Transverse colon (tissue), 4 donors: ENCODE measurements at regions not wholly inside any gene's neighbourhood (a gene's known extent, or its start where the extent isn't known, plus 50 kb on each side); places are given as distances from the start of the nearest gene placed in this dataset.

ENCODE experiments used
- DNase-seq: peaks from one replicate; pipeline ENCODE4 v3.0.0-alpha.2; 2019
- H3K27ac ChIP-seq, 4 donors: fragments of 200-600 bp; sonication (generic); 2 replicates each; pipeline ENCODE4 v1.5.1; 2016 to 2018; ENCODE audit warnings: inconsistent platforms in 4 of 4
- H3K27me3 ChIP-seq: fragments of 200-600 bp; sonication (generic); 2 replicates; pipeline ENCODE4 v1.5.1; 2017; ENCODE audit warnings: inconsistent platforms
- H3K36me3 ChIP-seq, 4 donors: fragments of 200-600 bp; sonication (generic); 2 replicates each; pipeline ENCODE4 v1.5.1; 2017 to 2019; ENCODE audit warnings: inconsistent platforms in 4 of 4
- H3K4me1 ChIP-seq, 4 donors: fragments of 200-600 bp; sonication (generic); 2 replicates each; pipeline ENCODE4 v1.5.1; 2017 to 2020; ENCODE audit warnings: inconsistent platforms in 4 of 4
- H3K4me3 ChIP-seq, 4 donors: fragments of 200-600 bp; sonication (generic); 1 replicate in 1 of 4; 2 replicates in 3 of 4; pipeline versions ENCODE4 v1.5.1 to v1.6.1; 2017 to 2019; ENCODE audit warnings: inconsistent platforms in 4 of 4
- H3K9me3 ChIP-seq, 2 donors: fragments of 200-600 bp; sonication (generic); 2 replicates each; pipeline ENCODE4 v1.5.1; 2017 to 2019; ENCODE audit warnings: inconsistent platforms in 2 of 2
- CTCF ChIP-seq, 5 experiments: fragments of 200-600 bp in 3 of 5; fragments of 450-650 bp in 2 of 5; sonication (generic) in 3 of 5; IDR thresholded peaks; 1 replicate in 2 of 5; 2 replicates in 3 of 5; pipeline ENCODE4 v1.5.1; 2016 to 2017; ENCODE audit warnings: antibody characterized with exemption in 5 of 5, inconsistent platforms in 3 of 5, mild to moderate bottlenecking in 2 of 5, moderate library complexity in 1 of 5
- EP300 ChIP-seq: sonication (generic); formaldehyde crosslinking; IDR thresholded peaks from one replicate; pipeline ENCODE4 v1.6.1; 2017; ENCODE audit warnings: antibody characterized with exemption, low read depth
- POLR2A ChIP-seq: fragments of 450-650 bp; IDR thresholded peaks from one replicate; pipeline ENCODE4 v1.6.1; 2016; ENCODE audit warnings: antibody characterized with exemption, mild to moderate bottlenecking, moderate library complexity
- POLR2AphosphoS5 ChIP-seq, 3 donors: sonication (generic); formaldehyde crosslinking; IDR thresholded peaks; one replicate each; pipeline ENCODE4 v1.6.1; 2016; ENCODE audit warnings: antibody characterized with exemption in 3 of 3
- whole genome bisulfite sequencing, 2 donors: methylation state at CpG; one replicate each; pipeline ENCODE4 v1.1.5; 2018; ENCODE audit warnings: low coverage in 1 of 2; 5-methylcytosine and 5-hydroxymethylcytosine counted together
- in situ Hi-C, 4 donors: fragments of 200-750 bp; cut with MboI; loops; one replicate each; pipeline versions ENCODE4 v1.15.0 to v1.15.1; 2017; ENCODE audit warnings: low sequenced_read_pairs in 3 of 4, low pct_ligation_motif_present in 1 of 4, low pct_unique_long_range_greater_than_20kb in 1 of 4
- intact Hi-C: fragments of 100-400 bp; cut with DNase I; formaldehyde crosslinking; loops from one replicate; pipeline ENCODE4 v1.15.1; 2023; ENCODE audit warnings: low total_unique reads

- in situ Hi-C loops = no loop called here
- no peaks in the 10 kb centered on the region for H3K36me3 ChIP-seq
- intact Hi-C loops = no loop called here
- no peaks in the 10 kb centered on the region for H3K9me3 ChIP-seq
- TF ChIP-seq CTCF (IDR thresholded peaks at IDR 0.05) (no peak), POLR2A (no peak), POLR2AphosphoS5 (IDR thresholded peaks at IDR 0.05) (no peak), EP300 (no peak)
- H3K4me1 ChIP-seq = no peaks in the 10 kb centered on the region
- H3K27ac ChIP-seq = no peak overlapping the region
- no peak for DNase-seq
- no peak overlapping the region for H3K4me3 ChIP-seq
- no peaks in the 10 kb centered on the region for H3K27me3 ChIP-seq
- 46 to 64% methylated on average over 3 of the region's 3 CpGs for WGBS, 2 donors
Measured at GRCh38 chr14:97354119-97354722, 557.0 kb downstream of the VRK1 start.

- intact Hi-C loops = no loop called here
- WGBS, 2 donors = 40 to 57% methylated on average over 2 to 6 of the region's 6 CpGs
- TF ChIP-seq POLR2A = no peak
- TF ChIP-seq CTCF (IDR thresholded peaks at IDR 0.05) = no peak
- no peak for TF ChIP-seq EP300
- no peak for TF ChIP-seq POLR2AphosphoS5 (IDR thresholded peaks at IDR 0.05)
Measured at GRCh38 chr14:97359341-97359740, 562.2 kb downstream of the VRK1 start.

GRCh38 chr14:97361181-97361580, 564.0 kb downstream of the VRK1 start:
- in situ Hi-C loops = no loop called here
- H3K4me1 ChIP-seq = no peaks in the 10 kb centered on the region
- 86 to 88% methylated on average over 6 of the region's 6 CpGs for WGBS, 2 donors
- intact Hi-C loops = no loop called here
- no peak for TF ChIP-seq CTCF (IDR thresholded peaks at IDR 0.05)
- TF ChIP-seq POLR2AphosphoS5 (IDR thresholded peaks at IDR 0.05) = no peak
- TF ChIP-seq EP300 = no peak
- TF ChIP-seq POLR2A = no peak
- DNase-seq = no peak
- no peaks in the 10 kb centered on the region for H3K27me3 ChIP-seq
- no peak overlapping the region for H3K27ac ChIP-seq
- no peaks in the 10 kb centered on the region for H3K9me3 ChIP-seq
- H3K36me3 ChIP-seq = no peaks in the 10 kb centered on the region
- no peak overlapping the region for H3K4me3 ChIP-seq

More at GRCh38 chr14:97359341-97359740, 562.2 kb downstream of the VRK1 start:
- Histone ChIP-seq H3K27me3 (no peaks in the 10 kb centered on the region), H3K9me3 (no peaks in the 10 kb centered on the region), H3K27ac (no peak overlapping the region), H3K4me1 (no peaks in the 10 kb centered on the region), H3K36me3 (no peaks in the 10 kb centered on the region), H3K4me3 (no peak overlapping the region)
- no peak for DNase-seq
- in situ Hi-C loops = no loop called here

GRCh38 chr14:97361958-97362357, 564.8 kb downstream of the VRK1 start:
- no peak overlapping the region for H3K4me3 ChIP-seq
- no peak for DNase-seq
- no peaks in the 10 kb centered on the region for H3K4me1 ChIP-seq
- in situ Hi-C loops = no loop called here
- WGBS, 2 donors = 78 to 80% methylated on average over 3 of the region's 3 CpGs
- no peak overlapping the region for H3K27ac ChIP-seq
- no peaks in the 10 kb centered on the region for H3K9me3 ChIP-seq
- no peak for TF ChIP-seq EP300
- no peak for TF ChIP-seq POLR2A
- no peak for TF ChIP-seq CTCF (IDR thresholded peaks at IDR 0.05)
- TF ChIP-seq POLR2AphosphoS5 (IDR thresholded peaks at IDR 0.05) = no peak
- intact Hi-C loops = no loop called here
- no peaks in the 10 kb centered on the region for H3K27me3 ChIP-seq
- no peaks in the 10 kb centered on the region for H3K36me3 ChIP-seq
